Loucy (cell line): ENCODE measurements at regions not wholly inside any gene's neighbourhood (a gene's known extent, or its start where the extent isn't known, plus 50 kb on each side); places are given as distances from the start of the nearest gene placed in this dataset.

ENCODE experiments used
- H2AFZ ChIP-seq: fragments of 200-600 bp; sonication (generic); 2 replicates; pipeline ENCODE4 v1.6.0; 2016; ENCODE audit warnings: antibody characterized with exemption, mild to moderate bottlenecking, low read length, moderate library complexity
- H3F3A ChIP-seq: fragments of 200-600 bp; 2 replicates; pipeline ENCODE4 v1.6.0; 2016; ENCODE audit warnings: antibody characterized with exemption, low read depth, mild to moderate bottlenecking
- H3K27me3 ChIP-seq: fragments of 200-600 bp; sonication (generic); 2 replicates; pipeline ENCODE4 v1.6.1; 2014; ENCODE audit warnings: low read length, mild to moderate bottlenecking; ENCODE audit not compliant: insufficient read depth, poor library complexity, severe bottlenecking
- H3K36me3 ChIP-seq: fragments of 200-600 bp; sonication (generic); 2 replicates; pipeline ENCODE4 v1.6.1; 2016; ENCODE audit warnings: low read length; ENCODE audit not compliant: insufficient read depth
- H3K4me1 ChIP-seq: fragments of 200-600 bp; sonication (generic); 2 replicates; pipeline ENCODE4 v1.5.1; 2014; ENCODE audit warnings: low read length, mild to moderate bottlenecking; ENCODE audit not compliant: insufficient read depth, poor library complexity, severe bottlenecking
- H3K4me2 ChIP-seq: fragments of 200-600 bp; sonication (generic); 2 replicates; pipeline ENCODE4 v1.6.0; 2014; ENCODE audit warnings: antibody characterized with exemption, low read length, low read depth, mild to moderate bottlenecking; ENCODE audit not compliant: poor library complexity, severe bottlenecking
- H3K4me3 ChIP-seq: fragments of 200-600 bp; sonication (generic); 2 replicates; pipeline ENCODE4 v1.5.1; 2014; ENCODE audit warnings: low read length, mild to moderate bottlenecking, mixed read lengths; ENCODE audit not compliant: poor library complexity, severe bottlenecking
- H3K79me2 ChIP-seq: fragments of 200-600 bp; sonication (generic); 2 replicates; pipeline ENCODE4 v1.6.1; 2014; ENCODE audit warnings: low read length; ENCODE audit not compliant: insufficient read depth
- H3K9ac ChIP-seq: fragments of 200-600 bp; sonication (generic); 2 replicates; pipeline ENCODE4 v1.6.0; 2014; ENCODE audit warnings: mild to moderate bottlenecking, low read depth, low read length, moderate library complexity; ENCODE audit not compliant: poor library complexity, severe bottlenecking
- H3K9me2 ChIP-seq: fragments of 200-600 bp; sonication (generic); replicated peaks from 2 replicates; pipeline ENCODE4 v1.6.1; 2016; ENCODE audit warnings: low read depth, low read length, mixed read lengths
- H3K9me3 ChIP-seq: fragments of 200-600 bp; sonication (generic); 2 replicates; pipeline ENCODE4 v1.6.1; 2014; ENCODE audit warnings: mild to moderate bottlenecking, antibody characterized with exemption, low read length, low read depth; ENCODE audit not compliant: insufficient read depth
- H4K20me1 ChIP-seq: fragments of 200-600 bp; sonication (generic); 2 replicates; pipeline ENCODE4 v1.6.0; 2014; ENCODE audit warnings: antibody characterized with exemption, low read length, mild to moderate bottlenecking; ENCODE audit not compliant: insufficient read depth, poor library complexity, severe bottlenecking
- CTCF ChIP-seq: fragments of 200-600 bp; sonication (generic); conservative IDR thresholded peaks from 2 replicates; pipeline ENCODE4 v1.5.1; 2014; ENCODE audit warnings: mild to moderate bottlenecking, antibody characterized with exemption, low read length
- EZH2phosphoT487 ChIP-seq: fragments of 200-600 bp; IDR thresholded peaks from 2 replicates; pipeline ENCODE4 v1.6.1; 2018; ENCODE audit warnings: antibody characterized with exemption, mild to moderate bottlenecking, moderate library complexity, borderline replicate concordance

GRCh38 chr4:170157670-170158069, 67.9 kb upstream of the AADAT start:
- Histone ChIP-seq H3K27me3 (no peaks in the 10 kb centered on the region), H3K36me3 (no peaks in the 10 kb centered on the region), H3K79me2 (no peaks in the 10 kb centered on the region), H2AFZ (no peak overlapping the region), H3K4me2 (no peak overlapping the region), H3F3A (no peaks in the 10 kb centered on the region), H3K4me1 (no peaks in the 10 kb centered on the region), H3K9me3 (no peaks in the 10 kb centered on the region), H4K20me1 (no peaks in the 10 kb centered on the region), H3K4me3 (no peak overlapping the region), H3K9me2 (no peaks in the 10 kb centered on the region), H3K9ac (no peak overlapping the region)
- TF ChIP-seq EZH2phosphoT487 = no peak
- no peak for TF ChIP-seq CTCF

GRCh38 chr4:170145120-170145519, 55.4 kb upstream of the AADAT start:
- no peaks in the 10 kb centered on the region for H3K4me1 ChIP-seq
- no peaks in the 10 kb centered on the region for H3K36me3 ChIP-seq

GRCh38 chr4:170139764-170140163, 50.0 kb upstream of the AADAT start:
- Histone ChIP-seq H3K79me2 (no peaks in the 10 kb centered on the region), H3F3A (no peaks in the 10 kb centered on the region), H2AFZ (no peak overlapping the region), H4K20me1 (no peaks in the 10 kb centered on the region), H3K9me3 (no peaks in the 10 kb centered on the region), H3K27me3 (no peaks in the 10 kb centered on the region), H3K9me2 (no peaks in the 10 kb centered on the region), H3K4me3 (no peak overlapping the region), H3K9ac (no peak overlapping the region), H3K4me1 (no peaks in the 10 kb centered on the region), H3K36me3 (no peaks in the 10 kb centered on the region), H3K4me2 (no peak overlapping the region)
- TF ChIP-seq CTCF (no peak), EZH2phosphoT487 (no peak)

More at GRCh38 chr4:170145120-170145519, 55.4 kb upstream of the AADAT start:
- Histone ChIP-seq H3K9me3 (no peaks in the 10 kb centered on the region), H3K27me3 (no peaks in the 10 kb centered on the region), H2AFZ (no peak overlapping the region), H3K9ac (no peak overlapping the region), H3K79me2 (no peaks in the 10 kb centered on the region), H3F3A (no peaks in the 10 kb centered on the region), H3K4me2 (no peak overlapping the region), H4K20me1 (no peaks in the 10 kb centered on the region), H3K9me2 (no peaks in the 10 kb centered on the region), H3K4me3 (no peak overlapping the region)
- TF ChIP-seq EZH2phosphoT487 = no peak
- TF ChIP-seq CTCF = no peak
